GM10266 (cell line): ENCODE measurements at regions not wholly inside any gene's neighbourhood (a gene's known extent, or its start where the extent isn't known, plus 50 kb on each side); places are given as distances from the start of the nearest gene placed in this dataset.
A peak's percentile ranks its signal among the peaks of the same experiment; 100 is the strongest.

Experiments used
- DNase-seq: peaks from one replicate; pipeline ENCODE4 v3.0.0; 2012; ENCODE audit errors: extremely low spot score
- TF ChIP-seq, protein P1 (sequence below): IDR thresholded peaks from 2 replicates; pipeline ENCODE4 v1.5.1; 2012; ENCODE audit warnings: mild to moderate bottlenecking, low read depth; ENCODE audit not compliant: control insufficient read depth, insufficient read depth; ENCODE audit errors: missing control alignments

DNA sequence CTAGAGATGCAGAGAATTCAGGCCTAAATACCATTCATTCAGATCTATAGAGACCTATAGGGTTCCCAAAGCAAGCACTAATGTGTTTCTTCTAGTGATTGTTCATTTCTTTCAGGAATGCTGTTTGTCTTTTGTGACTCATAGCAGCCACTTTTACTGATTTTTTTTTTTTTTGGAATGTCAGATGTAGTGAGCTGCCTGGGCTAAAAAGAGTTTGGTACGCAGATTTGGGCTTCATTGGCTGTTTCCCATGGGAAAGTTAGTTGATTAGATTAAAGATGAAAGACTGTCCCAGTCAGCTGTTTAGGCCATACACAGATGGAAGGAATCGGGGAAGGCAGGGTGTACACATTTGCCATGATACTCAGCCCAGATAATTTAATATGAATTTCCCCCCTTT lies 87.6 kb downstream of the CDC42EP3 start:
- TF ChIP-seq, protein P1, sequence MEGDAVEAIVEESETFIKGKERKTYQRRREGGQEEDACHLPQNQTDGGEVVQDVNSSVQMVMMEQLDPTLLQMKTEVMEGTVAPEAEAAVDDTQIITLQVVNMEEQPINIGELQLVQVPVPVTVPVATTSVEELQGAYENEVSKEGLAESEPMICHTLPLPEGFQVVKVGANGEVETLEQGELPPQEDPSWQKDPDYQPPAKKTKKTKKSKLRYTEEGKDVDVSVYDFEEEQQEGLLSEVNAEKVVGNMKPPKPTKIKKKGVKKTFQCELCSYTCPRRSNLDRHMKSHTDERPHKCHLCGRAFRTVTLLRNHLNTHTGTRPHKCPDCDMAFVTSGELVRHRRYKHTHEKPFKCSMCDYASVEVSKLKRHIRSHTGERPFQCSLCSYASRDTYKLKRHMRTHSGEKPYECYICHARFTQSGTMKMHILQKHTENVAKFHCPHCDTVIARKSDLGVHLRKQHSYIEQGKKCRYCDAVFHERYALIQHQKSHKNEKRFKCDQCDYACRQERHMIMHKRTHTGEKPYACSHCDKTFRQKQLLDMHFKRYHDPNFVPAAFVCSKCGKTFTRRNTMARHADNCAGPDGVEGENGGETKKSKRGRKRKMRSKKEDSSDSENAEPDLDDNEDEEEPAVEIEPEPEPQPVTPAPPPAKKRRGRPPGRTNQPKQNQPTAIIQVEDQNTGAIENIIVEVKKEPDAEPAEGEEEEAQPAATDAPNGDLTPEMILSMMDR: no peak
- DNase-seq: no peak

DNA sequence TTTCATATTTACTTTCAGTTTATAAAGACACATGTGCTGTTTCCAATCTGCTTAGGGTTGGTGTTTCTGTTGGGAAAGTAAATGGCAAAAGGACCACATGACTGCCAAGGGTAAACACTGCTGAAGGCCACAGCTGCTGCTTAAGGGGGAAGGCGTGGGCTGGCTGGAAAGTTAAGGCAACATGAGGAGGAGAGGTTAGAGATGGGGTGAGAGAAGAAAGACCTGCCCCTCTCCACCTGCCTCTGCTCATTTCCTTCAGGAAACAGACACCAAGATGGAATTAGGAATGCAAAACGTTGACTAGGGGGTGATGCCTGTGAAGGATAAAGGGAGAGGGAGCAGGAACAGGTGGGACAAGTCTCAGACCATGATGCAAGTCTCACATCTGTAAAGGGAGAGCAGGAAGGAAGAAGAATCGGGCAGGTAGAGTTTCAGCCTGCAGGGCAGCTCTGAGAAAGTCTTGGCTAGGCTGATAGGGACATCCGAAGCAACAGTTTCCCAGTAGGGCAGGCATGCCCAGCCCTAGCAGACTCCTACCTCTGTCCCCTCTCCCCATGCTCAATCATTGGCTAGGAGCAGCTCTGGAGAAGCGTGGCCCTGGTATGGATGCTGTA lies 86.0 kb downstream of the CDC42EP3 start:
- TF ChIP-seq, protein P1: no peak
- peak; percentile 37 for DNase-seq

DNA sequence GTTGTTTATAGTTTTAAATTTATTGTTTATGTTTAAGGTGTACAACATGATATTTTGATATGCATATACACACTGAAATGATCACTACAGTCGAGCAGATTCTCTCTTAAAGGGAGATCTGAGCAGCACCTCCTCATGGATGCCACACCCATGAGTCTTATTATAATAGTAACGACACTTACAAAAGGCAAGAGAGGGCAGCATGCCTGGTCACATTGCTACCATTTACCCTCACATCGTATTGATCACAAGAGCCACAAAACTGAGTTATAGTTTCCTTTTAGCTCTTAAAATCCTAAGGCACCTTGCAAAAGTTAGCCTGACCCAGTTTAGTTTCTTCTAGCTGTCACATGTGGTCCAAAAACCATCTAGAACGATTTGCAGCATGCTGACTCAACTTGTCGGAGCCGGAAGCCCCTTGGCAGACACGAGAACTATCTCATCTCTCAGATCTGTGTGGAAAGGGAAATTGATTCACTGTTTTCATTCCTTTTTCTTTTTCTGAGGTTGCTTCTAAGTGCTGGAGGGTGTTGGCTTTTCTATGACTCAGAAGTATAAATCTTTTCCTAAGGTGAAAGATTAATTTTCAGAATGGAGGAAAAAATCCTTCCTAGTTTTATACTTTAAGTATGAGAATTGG lies 85.3 kb downstream of the CDC42EP3 start:
- TF ChIP-seq, protein P1: no peak
- no peak for DNase-seq

DNA sequence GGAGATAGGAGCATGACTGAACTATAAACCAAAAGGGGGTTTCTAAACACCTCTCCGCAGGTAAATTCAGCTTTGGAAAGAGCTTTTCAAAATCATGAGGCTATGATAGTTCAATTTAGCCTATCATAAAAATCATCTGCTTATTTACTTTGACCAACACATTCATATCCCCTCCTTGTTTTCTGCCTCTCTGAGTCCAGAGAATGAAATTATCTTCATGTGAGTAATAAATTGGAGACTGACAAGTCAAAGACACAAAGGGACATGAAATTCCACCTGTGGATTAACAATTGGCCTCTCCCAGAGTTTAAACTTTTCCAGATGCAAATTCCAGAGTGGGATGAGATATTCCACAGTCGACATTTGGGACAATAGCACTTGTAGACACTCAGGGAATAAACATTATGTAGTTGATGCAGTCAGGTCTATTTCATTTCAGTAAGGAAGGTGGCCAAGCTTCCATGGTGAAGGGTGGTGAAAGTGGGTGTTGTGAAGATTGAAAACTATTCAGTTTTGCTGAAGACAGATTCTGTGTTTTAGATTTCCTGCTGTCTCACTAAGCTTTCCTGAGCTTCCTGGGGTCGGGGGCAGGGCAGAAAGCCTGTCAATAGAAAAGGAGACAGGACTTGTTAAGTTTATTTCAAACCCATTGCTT lies 84.7 kb downstream of the CDC42EP3 start:
- no peak for DNase-seq
- TF ChIP-seq, protein P1: no peak

DNA sequence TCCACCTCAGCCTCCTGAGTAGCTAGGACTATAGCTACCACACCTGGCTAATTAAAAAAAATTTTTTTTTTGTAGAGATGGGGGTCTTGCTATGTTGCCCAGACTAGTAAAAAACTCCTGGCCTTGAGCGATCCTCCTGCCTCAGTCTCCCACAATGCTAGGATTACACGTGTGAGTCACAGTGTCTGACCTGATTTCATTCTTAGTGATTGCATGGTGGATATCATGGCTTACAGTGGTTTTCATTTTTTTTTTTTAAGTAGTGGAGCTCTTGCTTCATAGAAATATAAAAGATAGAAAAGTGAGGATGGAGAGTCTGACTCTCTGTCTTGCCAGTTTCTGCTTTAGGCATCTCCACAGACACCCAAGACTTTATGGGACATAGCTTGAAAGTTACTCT lies 83.6 kb downstream of the CDC42EP3 start:
- no peak for DNase-seq
- TF ChIP-seq, protein P1: no peak

- TF ChIP-seq, protein P1: no peak
- DNase-seq: no peak
These were observed 83.1 kb downstream of the CDC42EP3 start for GRCh38 chr2:37588316-37588777.

- TF ChIP-seq, protein P1: no peak
- DNase-seq: no peak
These were observed 82.1 kb downstream of the CDC42EP3 start for GRCh38 chr2:37589298-37589697.
